WTC11 (cell line): ENCODE measurements at regions not wholly inside any gene's neighbourhood (a gene's known extent, or its start where the extent isn't known, plus 50 kb on each side); places are given as distances from the start of the nearest gene placed in this dataset.

ENCODE experiments used
- ATAC-seq: fragments of 200-7000 bp; cut with Tn5 transposase; 2 replicates; pipeline ENCODE4 v1.10.0; 2021; ENCODE audit warnings: mild to moderate bottlenecking, moderate library complexity
- CTCF ChIA-PET: fragments of 300-600 bp; sonication (Branson Sonifier 250); formaldehyde crosslinking; loops from one replicate; lab custom pipeline; 2021; ENCODE audit warnings: antibody characterized with exemption; lab: Charles Lee
- POLR2A ChIA-PET: fragments of 350-600 bp; sonication (Branson Sonifier 250); formaldehyde crosslinking; loops from one replicate; lab custom pipeline; 2021; ENCODE audit warnings: antibody characterized with exemption; lab: Charles Lee
- DNase-seq: peaks from one replicate; pipeline ENCODE4 v3.0.0; 2021; ENCODE audit warnings: low spot score
- H3K27ac Mint-ChIP-seq: 2 replicates; pipeline ENCODE4 v1.8.0; 2021; ENCODE audit warnings: mixed read lengths
- H3K27me3 Mint-ChIP-seq: 2 replicates; pipeline ENCODE4 v1.8.0; 2021; ENCODE audit warnings: low read depth, mild to moderate bottlenecking, moderate library complexity, mixed read lengths
- H3K36me3 Mint-ChIP-seq: 2 replicates; pipeline ENCODE4 v1.8.0; 2021; ENCODE audit warnings: mixed read lengths
- H3K4me1 Mint-ChIP-seq: 2 replicates; pipeline ENCODE4 v1.8.0; 2022; ENCODE audit warnings: mixed read lengths
- H3K4me3 Mint-ChIP-seq: 2 replicates; pipeline ENCODE4 v1.8.0; 2021; ENCODE audit warnings: mild to moderate bottlenecking, moderate library complexity, mixed read lengths
- H3K9me3 Mint-ChIP-seq: 2 replicates; pipeline ENCODE4 v1.8.0; 2021; ENCODE audit warnings: mixed read lengths
- ARID4B ChIP-seq: sonication (generic); formaldehyde crosslinking; IDR thresholded peaks from 2 replicates; pipeline ENCODE4 v1.8.0; 2023; ENCODE audit warnings: missing genetic modification reagents, mild to moderate bottlenecking, borderline replicate concordance
- ATF3 ChIP-seq: sonication (generic); formaldehyde crosslinking; conservative IDR thresholded peaks from 2 replicates; pipeline ENCODE4 v1.8.1; 2022; ENCODE audit warnings: mild to moderate bottlenecking, missing genetic modification reagents
- CREM ChIP-seq: sonication (generic); formaldehyde crosslinking; IDR thresholded peaks from 2 replicates; pipeline ENCODE4 v1.8.1; 2022; ENCODE audit warnings: mild to moderate bottlenecking, missing genetic modification reagents, moderate library complexity
- ETV6 ChIP-seq: sonication (generic); formaldehyde crosslinking; IDR thresholded peaks from 2 replicates; pipeline ENCODE4 v1.8.1; 2022; ENCODE audit warnings: mild to moderate bottlenecking, missing genetic modification reagents
- FOXJ3 ChIP-seq: sonication (generic); formaldehyde crosslinking; IDR thresholded peaks from 2 replicates; pipeline ENCODE4 v1.9.0; 2021; ENCODE audit warnings: missing genetic modification reagents, mild to moderate bottlenecking, borderline replicate concordance
- HMGXB4 ChIP-seq: sonication (generic); formaldehyde crosslinking; IDR thresholded peaks from 2 replicates; pipeline ENCODE4 v1.8.1; 2023; ENCODE audit warnings: mild to moderate bottlenecking, moderate library complexity, missing genetic modification reagents
- NR1H2 ChIP-seq: sonication (generic); formaldehyde crosslinking; IDR thresholded peaks from 2 replicates; pipeline ENCODE4 v1.9.0; 2021; ENCODE audit warnings: mild to moderate bottlenecking, moderate library complexity, missing genetic modification reagents
- TEAD1 ChIP-seq: sonication (generic); formaldehyde crosslinking; IDR thresholded peaks from 2 replicates; pipeline ENCODE4 v1.8.0; 2022; ENCODE audit warnings: mild to moderate bottlenecking, missing genetic modification reagents
- ZNF425 ChIP-seq: fragments of 250-450 bp; sonication (Bioruptor Pico); conservative IDR thresholded peaks from 2 replicates; pipeline ENCODE4 v1.9.0; 2021; ENCODE audit warnings: mild to moderate bottlenecking
- ZNF671 ChIP-seq: fragments of 250-450 bp; sonication (Bioruptor Pico); IDR thresholded peaks from 2 replicates; pipeline ENCODE4 v1.8.0; 2021; ENCODE audit warnings: mild to moderate bottlenecking
- TF ChIP-seq, protein P1 (sequence below): sonication (generic); formaldehyde crosslinking; IDR thresholded peaks from 2 replicates; pipeline ENCODE4 v1.8.0; 2022; ENCODE audit warnings: missing genetic modification reagents

GRCh38 chr21:20186186-20186585, 812.0 kb upstream of the NCAM2 start:
- no peak for ATAC-seq
- no peak overlapping the region for H3K4me3 Mint-ChIP-seq

More at GRCh38 chr21:20186186-20186585, 812.0 kb upstream of the NCAM2 start:
- TF ChIP-seq CREM (CRISPR knock-in tag) (no peak), ARID4B (no peak), ZNF671 (CRISPR knock-in tag) (no peak), ETV6 (no peak), ATF3 (CRISPR knock-in tag) (no peak), TEAD1 (CRISPR knock-in tag) (no peak), ZNF425 (CRISPR knock-in tag) (no peak), FOXJ3 (CRISPR knock-in tag) (no peak), HMGXB4 (no peak), NR1H2 (CRISPR knock-in tag) (no peak)
- TF ChIP-seq, protein P1, sequence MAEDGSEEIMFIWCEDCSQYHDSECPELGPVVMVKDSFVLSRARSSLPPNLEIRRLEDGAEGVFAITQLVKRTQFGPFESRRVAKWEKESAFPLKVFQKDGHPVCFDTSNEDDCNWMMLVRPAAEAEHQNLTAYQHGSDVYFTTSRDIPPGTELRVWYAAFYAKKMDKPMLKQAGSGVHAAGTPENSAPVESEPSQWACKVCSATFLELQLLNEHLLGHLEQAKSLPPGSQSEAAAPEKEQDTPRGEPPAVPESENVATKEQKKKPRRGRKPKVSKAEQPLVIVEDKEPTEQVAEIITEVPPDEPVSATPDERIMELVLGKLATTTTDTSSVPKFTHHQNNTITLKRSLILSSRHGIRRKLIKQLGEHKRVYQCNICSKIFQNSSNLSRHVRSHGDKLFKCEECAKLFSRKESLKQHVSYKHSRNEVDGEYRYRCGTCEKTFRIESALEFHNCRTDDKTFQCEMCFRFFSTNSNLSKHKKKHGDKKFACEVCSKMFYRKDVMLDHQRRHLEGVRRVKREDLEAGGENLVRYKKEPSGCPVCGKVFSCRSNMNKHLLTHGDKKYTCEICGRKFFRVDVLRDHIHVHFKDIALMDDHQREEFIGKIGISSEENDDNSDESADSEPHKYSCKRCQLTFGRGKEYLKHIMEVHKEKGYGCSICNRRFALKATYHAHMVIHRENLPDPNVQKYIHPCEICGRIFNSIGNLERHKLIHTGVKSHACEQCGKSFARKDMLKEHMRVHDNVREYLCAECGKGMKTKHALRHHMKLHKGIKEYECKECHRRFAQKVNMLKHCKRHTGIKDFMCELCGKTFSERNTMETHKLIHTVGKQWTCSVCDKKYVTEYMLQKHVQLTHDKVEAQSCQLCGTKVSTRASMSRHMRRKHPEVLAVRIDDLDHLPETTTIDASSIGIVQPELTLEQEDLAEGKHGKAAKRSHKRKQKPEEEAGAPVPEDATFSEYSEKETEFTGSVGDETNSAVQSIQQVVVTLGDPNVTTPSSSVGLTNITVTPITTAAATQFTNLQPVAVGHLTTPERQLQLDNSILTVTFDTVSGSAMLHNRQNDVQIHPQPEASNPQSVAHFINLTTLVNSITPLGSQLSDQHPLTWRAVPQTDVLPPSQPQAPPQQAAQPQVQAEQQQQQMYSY (CRISPR knock-in tag): no peak
- ChIA-PET POLR2A (no interaction called here), CTCF (no interaction called here)
- H3K36me3 Mint-ChIP-seq: peaks cover 10% of the 10 kb centered on the region
- no peak for DNase-seq
- H3K27me3 Mint-ChIP-seq: no peaks in the 10 kb centered on the region
- H3K27ac Mint-ChIP-seq: no peak overlapping the region
- H3K4me1 Mint-ChIP-seq: no peaks in the 10 kb centered on the region
- H3K9me3 Mint-ChIP-seq: peaks cover 16% of the 10 kb centered on the region
